PC-9 (cell line): ENCODE measurements at regions not wholly inside any gene's neighbourhood (a gene's known extent, or its start where the extent isn't known, plus 50 kb on each side); places are given as distances from the start of the nearest gene placed in this dataset.

Source experiments
- CTCF ChIP-seq: fragments of 200-600 bp; sonication (generic); conservative IDR thresholded peaks from 2 replicates; pipeline ENCODE4 v1.6.1; 2017; ENCODE audit warnings: mixed run types, antibody characterized with exemption, mild to moderate bottlenecking, moderate library complexity
- EZH2 ChIP-seq: fragments of 200-600 bp; sonication (generic); IDR thresholded peaks from 2 replicates; pipeline ENCODE4 v1.8.0; 2017; ENCODE audit warnings: antibody characterized with exemption, low read depth

- TF ChIP-seq CTCF (no peak), EZH2 (no peak)
Observed at GRCh38 chr6:113496166-113496565, 361.0 kb upstream of the MARCKS start.
